ENCODE measurements at regions not wholly inside any gene's neighbourhood (a gene's known extent, or its start where the extent isn't known, plus 50 kb on each side); places are given as distances from the start of the nearest gene placed in this dataset.

GRCh38 chr5:153030755-153031725 is 459.4 kb upstream of the GRIA1 start:
- DNase-seq = no peak

GRCh38 chr5:153039501-153039900 is 451.0 kb upstream of the GRIA1 start:
- DNase-seq = no peak

GRCh38 chr5:153043886-153044285 is 446.6 kb upstream of the GRIA1 start:
- no peak for DNase-seq

- no peak for DNase-seq
Measured at GRCh38 chr5:153050496-153051179, 439.8 kb upstream of the GRIA1 start.

- no peak for DNase-seq
Measured at GRCh38 chr5:153066281-153066680, 424.2 kb upstream of the GRIA1 start.

- DNase-seq = no peak
Measured at GRCh38 chr5:153067869-153068268, 422.6 kb upstream of the GRIA1 start.

GRCh38 chr5:153079396-153079795 is 411.1 kb upstream of the GRIA1 start:
- DNase-seq = no peak

- DNase-seq = peak; percentile 4
Measured at GRCh38 chr5:153080940-153081339, 409.5 kb upstream of the GRIA1 start.

- DNase-seq = no peak
Measured at GRCh38 chr5:153081385-153081784, 409.1 kb upstream of the GRIA1 start.

GRCh38 chr5:153084511-153084910 is 406.0 kb upstream of the GRIA1 start:
- DNase-seq = no peak

- DNase-seq = peak; percentile 63
Measured at GRCh38 chr5:153086486-153086885, 404.0 kb upstream of the GRIA1 start.

GRCh38 chr5:153088538-153088937 is 401.9 kb upstream of the GRIA1 start:
- no peak for DNase-seq

- no peak for DNase-seq
Measured at GRCh38 chr5:153094333-153094732, 396.1 kb upstream of the GRIA1 start.

- DNase-seq = no peak
Measured at GRCh38 chr5:153096381-153096780, 394.1 kb upstream of the GRIA1 start.

GRCh38 chr5:153099328-153099727 is 391.1 kb upstream of the GRIA1 start:
- no peak for DNase-seq

GRCh38 chr5:153101235-153102180 is 389.0 kb upstream of the GRIA1 start:
- no peak for DNase-seq

- no peak for DNase-seq
Measured at GRCh38 chr5:153116916-153117315, 373.6 kb upstream of the GRIA1 start.

- DNase-seq = no peak
Measured at GRCh38 chr5:153118018-153118417, 372.5 kb upstream of the GRIA1 start.

- DNase-seq = no peak
Measured at GRCh38 chr5:153122403-153122802, 368.1 kb upstream of the GRIA1 start.

- no peak for DNase-seq
Measured at GRCh38 chr5:153130296-153130695, 360.2 kb upstream of the GRIA1 start.

- DNase-seq = no peak
Measured at GRCh38 chr5:153135411-153135810, 355.1 kb upstream of the GRIA1 start.

GRCh38 chr5:153136910-153137614 is 353.4 kb upstream of the GRIA1 start:
- DNase-seq = no peak
